HFFc6 (cell line): ENCODE measurements at regions not wholly inside any gene's neighbourhood (a gene's known extent, or its start where the extent isn't known, plus 50 kb on each side); places are given as distances from the start of the nearest gene placed in this dataset.
A peak's percentile ranks its signal among the peaks of the same experiment; 100 is the strongest.

Experiments
- DNase-seq: peaks from one replicate; pipeline ENCODE4 v3.0.0-alpha.2; 2018
- H3K27ac Mint-ChIP-seq: 2 replicates; pipeline ENCODE4 v1.8.0; 2020; ENCODE audit warnings: mild to moderate bottlenecking, mixed read lengths
- H3K27me3 Mint-ChIP-seq: 2 replicates; pipeline ENCODE4 v1.8.0; 2021; ENCODE audit warnings: mild to moderate bottlenecking, moderate library complexity, mixed read lengths; ENCODE audit not compliant: insufficient read depth
- H3K36me3 Mint-ChIP-seq: 2 replicates; pipeline ENCODE4 v1.8.0; 2021; ENCODE audit warnings: low read depth, mixed read lengths
- H3K4me1 Mint-ChIP-seq: 2 replicates; pipeline ENCODE4 v1.8.0; 2020; ENCODE audit warnings: low read depth, mixed read lengths
- H3K4me3 Mint-ChIP-seq: 2 replicates; pipeline ENCODE4 v1.8.0; 2020; ENCODE audit warnings: mild to moderate bottlenecking, moderate library complexity, mixed read lengths
- H3K9me3 Mint-ChIP-seq: 2 replicates; pipeline ENCODE4 v1.8.0; 2020; ENCODE audit warnings: mild to moderate bottlenecking, mixed read lengths
- TF ChIP-seq, protein P1 (sequence below): fragments of 200-600 bp; sonication (generic); IDR thresholded peaks from 2 replicates; pipeline ENCODE4 v1.5.0; 2021; ENCODE audit warnings: antibody characterized with exemption, mild to moderate bottlenecking

GRCh38 chr20:53688085-53688484, 94.4 kb upstream of the ZNF217 start:
- H3K36me3 Mint-ChIP-seq: no peaks in the 10 kb centered on the region
- DNase-seq: no peak
- peaks cover 20% of the 10 kb centered on the region for H3K4me1 Mint-ChIP-seq
- H3K27me3 Mint-ChIP-seq: no peaks in the 10 kb centered on the region; the same call in 1 of the 2 replicates
- no peak overlapping the region for H3K27ac Mint-ChIP-seq
- H3K9me3 Mint-ChIP-seq: no peaks in the 10 kb centered on the region
- TF ChIP-seq, protein P1, sequence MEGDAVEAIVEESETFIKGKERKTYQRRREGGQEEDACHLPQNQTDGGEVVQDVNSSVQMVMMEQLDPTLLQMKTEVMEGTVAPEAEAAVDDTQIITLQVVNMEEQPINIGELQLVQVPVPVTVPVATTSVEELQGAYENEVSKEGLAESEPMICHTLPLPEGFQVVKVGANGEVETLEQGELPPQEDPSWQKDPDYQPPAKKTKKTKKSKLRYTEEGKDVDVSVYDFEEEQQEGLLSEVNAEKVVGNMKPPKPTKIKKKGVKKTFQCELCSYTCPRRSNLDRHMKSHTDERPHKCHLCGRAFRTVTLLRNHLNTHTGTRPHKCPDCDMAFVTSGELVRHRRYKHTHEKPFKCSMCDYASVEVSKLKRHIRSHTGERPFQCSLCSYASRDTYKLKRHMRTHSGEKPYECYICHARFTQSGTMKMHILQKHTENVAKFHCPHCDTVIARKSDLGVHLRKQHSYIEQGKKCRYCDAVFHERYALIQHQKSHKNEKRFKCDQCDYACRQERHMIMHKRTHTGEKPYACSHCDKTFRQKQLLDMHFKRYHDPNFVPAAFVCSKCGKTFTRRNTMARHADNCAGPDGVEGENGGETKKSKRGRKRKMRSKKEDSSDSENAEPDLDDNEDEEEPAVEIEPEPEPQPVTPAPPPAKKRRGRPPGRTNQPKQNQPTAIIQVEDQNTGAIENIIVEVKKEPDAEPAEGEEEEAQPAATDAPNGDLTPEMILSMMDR: no peak
- no peak overlapping the region for H3K4me3 Mint-ChIP-seq

DNA sequence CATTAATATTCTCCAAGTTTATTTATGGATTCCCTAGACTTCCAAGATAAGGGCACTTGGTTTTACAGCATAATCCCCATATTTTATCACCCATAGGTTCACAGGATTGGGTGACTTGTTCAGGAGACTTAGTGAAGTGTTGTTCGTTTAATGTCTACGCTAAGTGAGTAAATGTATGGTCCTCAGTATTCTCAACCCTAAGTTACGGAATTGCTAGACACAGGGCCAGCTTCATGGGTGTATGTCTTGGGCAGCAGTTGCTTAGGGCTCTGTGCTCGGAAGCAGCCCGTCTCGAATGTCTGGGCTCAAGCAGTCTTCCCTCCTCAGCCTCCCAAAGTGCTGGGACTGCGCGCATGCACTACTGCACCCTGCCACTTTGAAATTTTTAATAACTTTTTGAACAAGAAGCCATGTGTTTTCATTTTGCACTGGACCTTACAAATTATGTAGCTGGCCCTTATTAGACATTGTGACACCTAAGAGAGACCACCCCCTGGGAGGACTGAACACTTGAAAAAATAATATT, 91.5 kb upstream of the ZNF217 start:
- Mint-ChIP-seq H3K4me3 (no peak overlapping the region), H3K9me3 (no peaks in the 10 kb centered on the region), H3K27ac (no peak overlapping the region), H3K4me1 (peaks cover 1% of the 10 kb centered on the region), H3K36me3 (no peaks in the 10 kb centered on the region), H3K27me3 (no peaks in the 10 kb centered on the region)
- DNase-seq: no peak
- TF ChIP-seq, protein P1: no peak

DNA sequence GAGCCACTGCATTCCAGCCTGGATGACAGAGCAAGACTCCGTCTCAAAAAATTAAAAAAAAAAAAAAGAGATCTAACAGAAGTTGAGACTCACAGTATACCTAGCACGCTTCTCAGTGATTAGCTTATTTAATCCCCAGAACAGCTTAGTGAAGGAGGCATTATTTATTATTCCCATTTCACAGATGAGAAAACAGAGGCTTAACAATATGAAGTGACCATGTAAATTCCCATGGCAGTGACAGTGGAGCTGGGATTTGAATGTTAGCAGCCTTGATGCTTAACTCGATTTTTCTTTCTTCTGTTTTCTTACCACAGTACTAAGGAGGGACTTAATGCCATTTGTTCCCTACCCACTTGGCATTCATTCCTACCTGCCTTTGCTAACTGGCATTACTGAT, 89.9 kb upstream of the ZNF217 start:
- H3K4me1 Mint-ChIP-seq: peaks cover 18% of the 10 kb centered on the region
- TF ChIP-seq, protein P1: no peak
- H3K36me3 Mint-ChIP-seq: no peaks in the 10 kb centered on the region
- no peak overlapping the region for H3K27ac Mint-ChIP-seq
- DNase-seq: no peak
- no peaks in the 10 kb centered on the region for H3K9me3 Mint-ChIP-seq
- H3K27me3 Mint-ChIP-seq: no peaks in the 10 kb centered on the region; the same call in 1 of the 2 replicates
- no peak overlapping the region for H3K4me3 Mint-ChIP-seq

DNA sequence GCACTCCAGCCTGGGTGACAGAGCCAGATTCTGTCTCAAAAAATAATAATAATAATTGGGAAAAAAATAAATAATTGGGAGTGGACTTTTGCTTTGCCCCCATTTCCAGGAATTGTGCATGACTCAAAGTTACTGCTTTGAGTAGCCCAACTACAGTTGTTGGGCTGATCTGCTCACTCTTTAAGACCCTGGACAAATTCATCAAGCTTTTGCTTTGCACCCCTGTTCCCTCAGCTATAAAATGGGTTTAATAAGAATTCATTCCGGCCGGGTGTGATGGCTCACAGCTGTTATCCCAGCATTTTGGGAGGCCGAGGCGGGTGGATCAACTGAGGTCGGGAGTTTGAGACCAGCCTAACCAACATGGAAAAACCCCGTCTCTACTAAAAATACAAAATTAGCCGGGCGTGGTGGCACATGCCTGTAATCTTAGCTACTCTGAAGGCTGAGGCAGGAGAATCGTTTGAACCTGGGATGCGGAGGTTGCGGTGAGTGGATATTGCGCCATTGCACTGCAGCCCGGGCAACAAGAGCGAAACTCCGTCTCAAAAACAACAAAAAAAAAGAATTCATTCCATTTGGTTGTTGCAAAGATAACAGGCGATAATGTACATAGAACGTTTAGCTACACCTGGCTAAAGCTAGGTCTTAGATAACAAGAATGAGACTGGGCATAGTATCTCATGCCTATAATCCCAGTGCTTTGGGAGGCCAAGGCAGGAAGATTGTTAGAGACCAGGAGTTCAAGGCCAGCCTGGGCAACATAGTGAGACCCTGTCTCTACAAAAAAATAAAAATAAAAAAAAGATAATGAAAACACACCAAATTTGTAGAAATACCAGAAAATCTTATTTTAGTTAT, 87.9 kb upstream of the ZNF217 start:
- no peaks in the 10 kb centered on the region for H3K9me3 Mint-ChIP-seq
- DNase-seq: no peak
- H3K36me3 Mint-ChIP-seq: no peaks in the 10 kb centered on the region
- no peak overlapping the region for H3K27ac Mint-ChIP-seq
- peaks cover 30% of the 10 kb centered on the region for H3K4me1 Mint-ChIP-seq
- no peak overlapping the region for H3K4me3 Mint-ChIP-seq
- H3K27me3 Mint-ChIP-seq: no peaks in the 10 kb centered on the region; the same call in 1 of the 2 replicates
- TF ChIP-seq, protein P1: no peak

DNA sequence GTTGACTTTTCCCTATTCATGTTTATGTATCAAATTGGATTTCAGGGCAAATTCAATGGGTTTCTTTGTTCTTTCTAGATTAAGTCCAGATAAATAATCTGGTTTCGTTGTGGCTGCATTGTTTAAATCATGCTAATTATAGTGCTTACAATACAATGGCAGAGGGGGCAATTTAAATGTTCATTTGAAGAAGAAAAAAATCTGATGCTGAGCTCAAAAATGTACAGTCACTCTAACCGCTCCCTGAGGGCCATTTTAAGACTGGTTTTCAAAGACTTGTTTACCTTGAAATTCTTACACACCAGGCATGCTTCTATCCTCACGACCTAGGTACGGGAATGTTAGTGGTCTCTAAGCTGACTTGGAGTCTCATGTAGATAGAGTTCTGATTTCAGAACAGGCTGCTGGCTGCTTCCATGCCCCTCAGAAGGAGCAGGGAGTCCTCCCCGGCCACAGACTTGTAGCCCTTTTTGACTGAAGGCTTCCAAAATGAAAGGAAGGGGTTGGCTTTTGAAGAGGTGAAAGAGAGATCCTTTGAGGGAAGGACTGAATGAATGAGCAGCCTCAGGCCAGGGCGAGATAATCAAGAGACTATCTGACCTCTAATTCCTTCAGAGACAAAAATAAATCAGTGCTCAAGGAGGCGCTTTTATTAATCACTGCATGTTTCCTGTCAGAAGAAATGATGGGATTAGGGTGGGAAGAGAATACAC, 86.1 kb upstream of the ZNF217 start:
- TF ChIP-seq, protein P1: no peak
- no peak for DNase-seq
- Mint-ChIP-seq H3K36me3 (no peaks in the 10 kb centered on the region), H3K9me3 (no peaks in the 10 kb centered on the region), H3K4me1 (peaks cover 30% of the 10 kb centered on the region), H3K4me3 (no peak overlapping the region), H3K27me3 (no peaks in the 10 kb centered on the region; the same call in 1 of the 2 replicates), H3K27ac (peak overlapping the region; percentile 36; the same call in 1 of the 2 replicates)
